Lower leg skin (tissue), 4 donors: ENCODE measurements at regions not wholly inside any gene's neighbourhood (a gene's known extent, or its start where the extent isn't known, plus 50 kb on each side); places are given as distances from the start of the nearest gene placed in this dataset.
"Not testable (repeated sequence)": the region's sequence is repeated elsewhere in the genome, so short reads cannot be mapped to it uniquely, and the experiment has no call there.

Experiments used
- DNase-seq, 2 donors: peaks; one replicate each; pipeline ENCODE4 v3.0.0-alpha.2; 2019; ENCODE audit warnings: low spot score in 2 of 2
- H3K4me3 ChIP-seq: fragments of 200-600 bp; sonication (generic); 2 replicates; pipeline ENCODE4 v1.5.1; 2017; ENCODE audit warnings: mild to moderate bottlenecking, low read depth; ENCODE audit not compliant: poor library complexity, severe bottlenecking
- CTCF ChIP-seq, 3 donors: fragments of 450-650 bp; IDR thresholded peaks; one replicate each; pipeline ENCODE4 v1.5.1; 2016; ENCODE audit warnings: antibody characterized with exemption in 3 of 3, mild to moderate bottlenecking in 3 of 3, moderate library complexity in 2 of 3
- POLR2A ChIP-seq, 2 donors: fragments of 450-650 bp; IDR thresholded peaks; one replicate each; pipeline ENCODE4 v1.6.1; 2016 to 2017; ENCODE audit warnings: antibody characterized with exemption in 2 of 2, mild to moderate bottlenecking in 1 of 2, moderate library complexity in 1 of 2
- WGBS, 2 donors: methylation state at CpG; one replicate each; pipeline ENCODE4 v1.1.5; 2018; 5-methylcytosine and 5-hydroxymethylcytosine counted together
- intact Hi-C: fragments of 100-400 bp; cut with DNase I; formaldehyde crosslinking; loops from one replicate; pipeline ENCODE4 v1.15.0; 2023; ENCODE audit warnings: low total_unique reads

GRCh38 chr2:67130531-67131256 is 266.4 kb upstream of the ETAA1 start:
- intact Hi-C loops: no loop called here
- TF ChIP-seq POLR2A (IDR thresholded peaks at IDR 0.05) (no peak), CTCF (IDR thresholded peaks at IDR 0.05) (no peak)
- whole genome bisulfite sequencing, 2 donors: 59 to 60% methylated on average over 3 of the region's 3 CpGs
- DNase-seq: no peak
- no peak overlapping the region for H3K4me3 ChIP-seq

- TF ChIP-seq CTCF (IDR thresholded peaks at IDR 0.05): no peak
- no peak for TF ChIP-seq POLR2A (IDR thresholded peaks at IDR 0.05)
- DNase-seq: no peak
- intact Hi-C loops: no loop called here
- WGBS, 2 donors: 81 to 87% methylated on average over 3 of the region's 3 CpGs
- no peak overlapping the region for H3K4me3 ChIP-seq
Measured at GRCh38 chr2:67131257-67131609, 265.9 kb upstream of the ETAA1 start.

GRCh38 chr2:67132441-67132940 is 264.6 kb upstream of the ETAA1 start:
- intact Hi-C loops, H3K4me3 ChIP-seq, DNase-seq: not testable (repeated sequence)
- 54 to 72% methylated on average over 2 of the region's 2 CpGs for WGBS, 2 donors

GRCh38 chr2:67135208-67135607 is 261.9 kb upstream of the ETAA1 start:
- DNase-seq: no peak
- intact Hi-C loops: no loop called here
- no peak for TF ChIP-seq CTCF (IDR thresholded peaks at IDR 0.05)
- 76 to 82% methylated on average over 3 of the region's 3 CpGs for WGBS, 2 donors
- no peak overlapping the region for H3K4me3 ChIP-seq

GRCh38 chr2:67137699-67138098 is 259.4 kb upstream of the ETAA1 start:
- no peak overlapping the region for H3K4me3 ChIP-seq
- DNase-seq: no peak
- intact Hi-C loops: no loop called here
- TF ChIP-seq POLR2A (IDR thresholded peaks at IDR 0.05) (no peak), CTCF (IDR thresholded peaks at IDR 0.05) (no peak)

- H3K4me3 ChIP-seq: no peak overlapping the region
- intact Hi-C loops: no loop called here
- 41 to 48% methylated on average over 1 of the region's 1 CpG for WGBS, 2 donors
- TF ChIP-seq CTCF (IDR thresholded peaks at IDR 0.05) (no peak), POLR2A (IDR thresholded peaks at IDR 0.05) (no peak)
- DNase-seq: no peak
Measured at GRCh38 chr2:67142071-67142470, 255.1 kb upstream of the ETAA1 start.
